Lower lobe of right lung (tissue), 2 donors: ENCODE measurements at regions not wholly inside any gene's neighbourhood (a gene's known extent, or its start where the extent isn't known, plus 50 kb on each side); places are given as distances from the start of the nearest gene placed in this dataset.

ENCODE experiments used
- ATAC-seq, 2 donors: fragments of 200-7000 bp; cut with Tn5 transposase; one replicate each; pipeline ENCODE4 v1.9.1; 2020 to 2022; ENCODE audit warnings: mild to moderate bottlenecking in 2 of 2, moderate library complexity in 2 of 2
- DNase-seq: peaks from one replicate; pipeline ENCODE4 v3.0.0-alpha.2; 2020
- H3K27ac ChIP-seq: fragments of 200-600 bp; one replicate; pipeline ENCODE4 v1.8.0; 2022
- H3K27me3 ChIP-seq: fragments of 200-600 bp; one replicate; pipeline ENCODE4 v1.8.0; 2022; ENCODE audit warnings: low read depth
- H3K36me3 ChIP-seq: fragments of 200-600 bp; one replicate; pipeline ENCODE4 v1.8.0; 2022; ENCODE audit warnings: mild to moderate bottlenecking
- H3K4me1 ChIP-seq: fragments of 200-600 bp; one replicate; pipeline ENCODE4 v1.8.0; 2022
- H3K4me3 ChIP-seq: fragments of 200-600 bp; one replicate; pipeline ENCODE4 v1.8.0; 2022; ENCODE audit warnings: mild to moderate bottlenecking
- H3K9me3 ChIP-seq: fragments of 200-600 bp; one replicate; pipeline ENCODE4 v1.8.0; 2022
- CTCF ChIP-seq: fragments of 200-600 bp; IDR thresholded peaks from one replicate; pipeline ENCODE4 v1.8.0; 2022; ENCODE audit warnings: antibody characterized with exemption, mild to moderate bottlenecking
- intact Hi-C: fragments of 100-400 bp; cut with DNase I; formaldehyde crosslinking; loops from one replicate; pipeline ENCODE4 v1.11.0; 2022
- donor health status: DM: no; HTN: yes; CAD: no; lungs with severe emphysema.

GRCh38 chr11:106493751-106494150 is 416.3 kb downstream of the AASDHPPT start:
- no peak for TF ChIP-seq CTCF
- no peak overlapping the region for H3K4me3 ChIP-seq
- DNase-seq = no peak
- H3K36me3 ChIP-seq = no peaks in the 10 kb centered on the region
- H3K27ac ChIP-seq = no peak overlapping the region
- H3K9me3 ChIP-seq = no peaks in the 10 kb centered on the region
- no peaks in the 10 kb centered on the region for H3K4me1 ChIP-seq
- intact Hi-C loops = no loop called here
- no peak for ATAC-seq
- no peaks in the 10 kb centered on the region for H3K27me3 ChIP-seq

- ATAC-seq (no peak), DNase-seq (no peak)
- no peak overlapping the region for H3K27ac ChIP-seq
- no peaks in the 10 kb centered on the region for H3K27me3 ChIP-seq
- no peak for TF ChIP-seq CTCF
- intact Hi-C loops = no loop called here
- H3K4me1 ChIP-seq = no peaks in the 10 kb centered on the region
- H3K4me3 ChIP-seq = no peak overlapping the region
- no peaks in the 10 kb centered on the region for H3K36me3 ChIP-seq
- H3K9me3 ChIP-seq = no peaks in the 10 kb centered on the region
Observed at GRCh38 chr11:106495046-106495445, 417.6 kb downstream of the AASDHPPT start.

- ATAC-seq (no peak), DNase-seq (no peak)
- no peak for TF ChIP-seq CTCF
- Histone ChIP-seq H3K27ac (no peak overlapping the region), H3K27me3 (no peaks in the 10 kb centered on the region), H3K9me3 (no peaks in the 10 kb centered on the region), H3K4me1 (no peaks in the 10 kb centered on the region), H3K4me3 (no peak overlapping the region), H3K36me3 (no peaks in the 10 kb centered on the region)
- intact Hi-C loops = no loop called here
Observed at GRCh38 chr11:106496677-106497076, 419.2 kb downstream of the AASDHPPT start.

- Histone ChIP-seq H3K27me3 (no peaks in the 10 kb centered on the region), H3K36me3 (no peaks in the 10 kb centered on the region), H3K4me3 (no peak overlapping the region), H3K4me1 (no peaks in the 10 kb centered on the region), H3K27ac (no peak overlapping the region), H3K9me3 (no peaks in the 10 kb centered on the region)
- intact Hi-C loops = no loop called here
- TF ChIP-seq CTCF = no peak
- DNase-seq (no peak), ATAC-seq (no peak)
Observed at GRCh38 chr11:106497321-106497720, 419.9 kb downstream of the AASDHPPT start.

- ATAC-seq (no peak), DNase-seq (no peak)
- Histone ChIP-seq H3K27me3 (no peaks in the 10 kb centered on the region), H3K4me1 (no peaks in the 10 kb centered on the region), H3K4me3 (no peak overlapping the region), H3K36me3 (no peaks in the 10 kb centered on the region), H3K9me3 (no peaks in the 10 kb centered on the region), H3K27ac (no peak overlapping the region)
- TF ChIP-seq CTCF = no peak
- intact Hi-C loops = no loop called here
Observed at GRCh38 chr11:106497822-106498221, 420.4 kb downstream of the AASDHPPT start.

- DNase-seq (no peak), ATAC-seq (no peak)
- no peak for TF ChIP-seq CTCF
- Histone ChIP-seq H3K4me3 (no peak overlapping the region), H3K36me3 (no peaks in the 10 kb centered on the region), H3K27me3 (no peaks in the 10 kb centered on the region), H3K27ac (no peak overlapping the region), H3K4me1 (no peaks in the 10 kb centered on the region), H3K9me3 (no peaks in the 10 kb centered on the region)
- intact Hi-C loops = no loop called here
Observed at GRCh38 chr11:106503901-106504300, 426.4 kb downstream of the AASDHPPT start.
